T-helper 2 cell treated with Interferon-gamma antibody and Interleukin-4, amounts not matched to agents 5 μg/mL and 100 μg/mL, for 36 hours (primary cell): ENCODE measurements at regions not wholly inside any gene's neighbourhood (a gene's known extent, or its start where the extent isn't known, plus 50 kb on each side); places are given as distances from the start of the nearest gene placed in this dataset.
"Not testable (repeated sequence)": the region's sequence is repeated elsewhere in the genome, so short reads cannot be mapped to it uniquely, and the experiment has no call there.

Experiments used
- DNase-seq: peaks from one replicate; pipeline ENCODE4 v3.0.0; 2021; ENCODE audit warnings: low spot score
- H3K27ac Mint-ChIP-seq: one replicate; pipeline ENCODE4 v1.8.0; 2021; ENCODE audit warnings: mild to moderate bottlenecking, mixed read lengths
- H3K27me3 Mint-ChIP-seq: one replicate; pipeline ENCODE4 v1.8.0; 2021; ENCODE audit warnings: low read depth, mixed read lengths
- H3K36me3 Mint-ChIP-seq: one replicate; pipeline ENCODE4 v1.8.0; 2021; ENCODE audit warnings: low read depth, mixed read lengths
- H3K4me1 Mint-ChIP-seq: one replicate; pipeline ENCODE4 v1.8.0; 2021; ENCODE audit warnings: low read depth, mixed read lengths
- H3K4me3 Mint-ChIP-seq: one replicate; pipeline ENCODE4 v1.8.0; 2022; ENCODE audit warnings: mild to moderate bottlenecking, moderate library complexity, mixed read lengths
- H3K9me3 Mint-ChIP-seq: one replicate; pipeline ENCODE4 v1.8.0; 2021; ENCODE audit warnings: mixed read lengths

- DNase-seq: no peak
- no peaks in the 10 kb centered on the region for H3K4me1 Mint-ChIP-seq
- no peak overlapping the region for H3K4me3 Mint-ChIP-seq
- H3K27me3 Mint-ChIP-seq: peaks cover 5% of the 10 kb centered on the region
- no peaks in the 10 kb centered on the region for H3K36me3 Mint-ChIP-seq
- H3K27ac Mint-ChIP-seq: no peak overlapping the region
- no peaks in the 10 kb centered on the region for H3K9me3 Mint-ChIP-seq
These were observed 135.9 kb upstream of the EOLA2 start for GRCh38 chrX:150074175-150074574.

GRCh38 chrX:150080497-150080896 lies 142.2 kb upstream of the EOLA2 start:
- DNase-seq: no peak
- Mint-ChIP-seq H3K36me3 (no peaks in the 10 kb centered on the region), H3K9me3 (no peaks in the 10 kb centered on the region), H3K27ac (no peak overlapping the region), H3K27me3 (peaks cover 2% of the 10 kb centered on the region), H3K4me1 (no peaks in the 10 kb centered on the region), H3K4me3 (no peak overlapping the region)

- Mint-ChIP-seq H3K27me3 (peaks cover 2% of the 10 kb centered on the region), H3K27ac (no peak overlapping the region), H3K9me3 (no peaks in the 10 kb centered on the region), H3K4me3 (no peak overlapping the region), H3K4me1 (no peaks in the 10 kb centered on the region), H3K36me3 (no peaks in the 10 kb centered on the region)
- DNase-seq: no peak
These were observed 142.8 kb upstream of the EOLA2 start for GRCh38 chrX:150081076-150081475.

- DNase-seq: no peak
- Mint-ChIP-seq H3K36me3 (no peaks in the 10 kb centered on the region), H3K4me1 (no peaks in the 10 kb centered on the region), H3K27ac (no peak overlapping the region), H3K9me3 (no peaks in the 10 kb centered on the region), H3K27me3 (no peaks in the 10 kb centered on the region), H3K4me3 (no peak overlapping the region)
These were observed 146.4 kb upstream of the EOLA2 start for GRCh38 chrX:150084496-150085229.

GRCh38 chrX:150085881-150086280 lies 147.6 kb upstream of the EOLA2 start:
- Mint-ChIP-seq H3K4me3 (no peak overlapping the region), H3K4me1 (no peaks in the 10 kb centered on the region), H3K27me3 (no peaks in the 10 kb centered on the region), H3K9me3 (no peaks in the 10 kb centered on the region), H3K27ac (no peak overlapping the region), H3K36me3 (no peaks in the 10 kb centered on the region)
- no peak for DNase-seq

- Mint-ChIP-seq H3K36me3 (no peaks in the 10 kb centered on the region), H3K27me3 (no peaks in the 10 kb centered on the region), H3K27ac (no peak overlapping the region), H3K4me3 (no peak overlapping the region), H3K4me1 (no peaks in the 10 kb centered on the region), H3K9me3 (no peaks in the 10 kb centered on the region)
- no peak for DNase-seq
These were observed 148.1 kb upstream of the EOLA2 start for GRCh38 chrX:150086371-150086770.

- H3K4me1 Mint-ChIP-seq: no peaks in the 10 kb centered on the region
- H3K36me3 Mint-ChIP-seq: no peaks in the 10 kb centered on the region
- DNase-seq: no peak
- H3K4me3 Mint-ChIP-seq: no peak overlapping the region
- H3K27me3 Mint-ChIP-seq: no peaks in the 10 kb centered on the region
- H3K9me3 Mint-ChIP-seq: no peaks in the 10 kb centered on the region
- no peak overlapping the region for H3K27ac Mint-ChIP-seq
These were observed 149.3 kb upstream of the EOLA2 start for GRCh38 chrX:150087612-150088011.

GRCh38 chrX:150088042-150088441 lies 149.8 kb upstream of the EOLA2 start:
- no peak for DNase-seq
- H3K4me3 Mint-ChIP-seq: no peak overlapping the region
- no peak overlapping the region for H3K27ac Mint-ChIP-seq
- H3K4me1 Mint-ChIP-seq: no peaks in the 10 kb centered on the region
- H3K27me3 Mint-ChIP-seq: no peaks in the 10 kb centered on the region
- no peaks in the 10 kb centered on the region for H3K9me3 Mint-ChIP-seq
- H3K36me3 Mint-ChIP-seq: no peaks in the 10 kb centered on the region

GRCh38 chrX:150088766-150089518 lies 150.7 kb upstream of the EOLA2 start:
- Mint-ChIP-seq H3K9me3 (no peaks in the 10 kb centered on the region), H3K36me3 (no peaks in the 10 kb centered on the region), H3K4me3 (no peak overlapping the region)

GRCh38 chrX:150091300-150091699 lies 153.0 kb upstream of the EOLA2 start:
- not testable (repeated sequence) for H3K9me3 Mint-ChIP-seq, DNase-seq, H3K27me3 Mint-ChIP-seq, H3K4me1 Mint-ChIP-seq, H3K27ac Mint-ChIP-seq, H3K36me3 Mint-ChIP-seq, H3K4me3 Mint-ChIP-seq

More at GRCh38 chrX:150088766-150089518, 150.7 kb upstream of the EOLA2 start:
- Mint-ChIP-seq H3K4me1 (no peaks in the 10 kb centered on the region), H3K27me3 (no peaks in the 10 kb centered on the region), H3K27ac (no peak overlapping the region)
- no peak for DNase-seq

- Mint-ChIP-seq H3K4me3 (no peak overlapping the region), H3K27ac (no peak overlapping the region)
- no peak for DNase-seq
These were observed 154.3 kb upstream of the EOLA2 start for GRCh38 chrX:150092549-150092948.

GRCh38 chrX:150094375-150094774 lies 156.1 kb upstream of the EOLA2 start:
- DNase-seq: no peak
- no peak overlapping the region for H3K4me3 Mint-ChIP-seq
- H3K36me3 Mint-ChIP-seq: no peaks in the 10 kb centered on the region
- no peaks in the 10 kb centered on the region for H3K4me1 Mint-ChIP-seq
- H3K9me3 Mint-ChIP-seq: no peaks in the 10 kb centered on the region
- H3K27ac Mint-ChIP-seq: no peak overlapping the region
- no peaks in the 10 kb centered on the region for H3K27me3 Mint-ChIP-seq

More at GRCh38 chrX:150092549-150092948, 154.3 kb upstream of the EOLA2 start:
- H3K9me3 Mint-ChIP-seq: no peaks in the 10 kb centered on the region
- H3K4me1 Mint-ChIP-seq: no peaks in the 10 kb centered on the region
- no peaks in the 10 kb centered on the region for H3K27me3 Mint-ChIP-seq
- H3K36me3 Mint-ChIP-seq: no peaks in the 10 kb centered on the region

- no peaks in the 10 kb centered on the region for H3K9me3 Mint-ChIP-seq
- no peaks in the 10 kb centered on the region for H3K27me3 Mint-ChIP-seq
- no peaks in the 10 kb centered on the region for H3K36me3 Mint-ChIP-seq
- DNase-seq: no peak
- no peak overlapping the region for H3K4me3 Mint-ChIP-seq
- H3K27ac Mint-ChIP-seq: no peak overlapping the region
- H3K4me1 Mint-ChIP-seq: no peaks in the 10 kb centered on the region
These were observed 156.7 kb upstream of the EOLA2 start for GRCh38 chrX:150094996-150095395.

- Mint-ChIP-seq H3K27me3 (no peaks in the 10 kb centered on the region), H3K4me1 (no peaks in the 10 kb centered on the region), H3K4me3 (no peak overlapping the region), H3K36me3 (no peaks in the 10 kb centered on the region), H3K27ac (no peak overlapping the region), H3K9me3 (no peaks in the 10 kb centered on the region)
- no peak for DNase-seq
These were observed 161.0 kb upstream of the EOLA2 start for GRCh38 chrX:150099316-150099715.
